MM.1S (cell line): ENCODE measurements at regions not wholly inside any gene's neighbourhood (a gene's known extent, or its start where the extent isn't known, plus 50 kb on each side); places are given as distances from the start of the nearest gene placed in this dataset.

ENCODE experiments used
- DNase-seq: peaks from one replicate; pipeline ENCODE4 v3.0.0-alpha.2; 2015
- H2AFZ ChIP-seq: fragments of 300-600 bp; sonication (generic); 2 replicates; pipeline ENCODE4 v1.6.0; 2016; ENCODE audit warnings: antibody characterized with exemption, low read length
- H3F3A ChIP-seq: fragments of 300-600 bp; sonication (generic); 2 replicates; pipeline ENCODE4 v1.6.1; 2016; ENCODE audit warnings: mild to moderate bottlenecking, antibody characterized with exemption, low read length, moderate library complexity, mixed read lengths; ENCODE audit not compliant: insufficient read depth
- H3K27ac ChIP-seq: fragments of 300-600 bp; sonication (generic); 2 replicates; pipeline ENCODE4 v1.5.1; 2016; ENCODE audit warnings: mild to moderate bottlenecking, low read length
- H3K27me3 ChIP-seq: fragments of 300-600 bp; sonication (generic); replicated peaks from 2 replicates; pipeline ENCODE4 v1.6.0; 2016; ENCODE audit warnings: low read length; ENCODE audit not compliant: insufficient read depth
- H3K36me3 ChIP-seq: fragments of 300-600 bp; sonication (generic); replicated peaks from 2 replicates; pipeline ENCODE4 v1.6.1; 2016; ENCODE audit warnings: mild to moderate bottlenecking, low read length, mixed read lengths; ENCODE audit not compliant: insufficient read depth
- H3K4me1 ChIP-seq: fragments of 300-600 bp; sonication (generic); 2 replicates; pipeline ENCODE4 v1.6.1; 2016; ENCODE audit warnings: low read length, mixed read lengths
- H3K4me2 ChIP-seq: fragments of 300-600 bp; sonication (generic); 2 replicates; pipeline ENCODE4 v1.6.0; 2016; ENCODE audit warnings: low read depth, low read length
- H3K4me3 ChIP-seq: fragments of 300-600 bp; sonication (generic); 2 replicates; pipeline ENCODE4 v1.5.1; 2016; ENCODE audit warnings: low read length, mixed read lengths
- H3K79me2 ChIP-seq: fragments of 300-600 bp; sonication (generic); 2 replicates; pipeline ENCODE4 v1.6.1; 2016; ENCODE audit warnings: mixed run types, low read length, mixed read lengths
- H3K9ac ChIP-seq: fragments of 300-600 bp; sonication (generic); 2 replicates; pipeline ENCODE4 v1.6.1; 2016; ENCODE audit warnings: low read length, mixed read lengths
- H3K9me2 ChIP-seq: fragments of 300-600 bp; sonication (generic); replicated peaks from 2 replicates; pipeline ENCODE4 v1.6.1; 2016; ENCODE audit warnings: mild to moderate bottlenecking, low read length, mixed read lengths; ENCODE audit not compliant: insufficient read depth
- H3K9me3 ChIP-seq: fragments of 300-600 bp; sonication (generic); replicated peaks from 2 replicates; pipeline ENCODE4 v1.6.1; 2016; ENCODE audit warnings: mild to moderate bottlenecking, low read length, mixed read lengths; ENCODE audit not compliant: insufficient read depth
- H4K20me1 ChIP-seq: fragments of 300-600 bp; sonication (generic); 2 replicates; pipeline ENCODE4 v1.6.1; 2016; ENCODE audit warnings: mild to moderate bottlenecking, low read length, moderate library complexity, mixed read lengths; ENCODE audit not compliant: insufficient read depth
- CTCF ChIP-seq: fragments of 300-600 bp; sonication (generic); IDR thresholded peaks from 2 replicates; pipeline ENCODE4 v1.5.1; 2016; ENCODE audit warnings: antibody characterized with exemption, low read length, mixed read lengths
- EZH2 ChIP-seq: fragments of 300-600 bp; sonication (generic); optimal IDR thresholded peaks from 2 replicates; pipeline ENCODE3; 2017; ENCODE audit warnings: low read depth, mild to moderate bottlenecking, antibody characterized with exemption, low read length, mixed read lengths
- EZH2phosphoT487 ChIP-seq: fragments of 300-600 bp; sonication (generic); IDR thresholded peaks from 2 replicates; pipeline ENCODE4 v1.6.1; 2018; ENCODE audit warnings: antibody characterized with exemption, low read length

GRCh38 chr13:106001443-106001842, 534.0 kb downstream of the EFNB2 start:
- no peaks in the 10 kb centered on the region for H3K9me2 ChIP-seq
- H3K4me2 ChIP-seq, result no peak overlapping the region
- H2AFZ ChIP-seq, result no peak overlapping the region
- no peaks in the 10 kb centered on the region for H3K27me3 ChIP-seq
- TF ChIP-seq CTCF (no peak), EZH2phosphoT487 (no peak), EZH2 (no peak)
- DNase-seq, result no peak
- H3K79me2 ChIP-seq, result no peaks in the 10 kb centered on the region
- no peaks in the 10 kb centered on the region for H3K9me3 ChIP-seq
- no peak overlapping the region for H3K9ac ChIP-seq
- no peaks in the 10 kb centered on the region for H3F3A ChIP-seq
- no peak overlapping the region for H3K27ac ChIP-seq
- H3K4me3 ChIP-seq, result no peak overlapping the region
- no peaks in the 10 kb centered on the region for H3K36me3 ChIP-seq
- H4K20me1 ChIP-seq, result no peaks in the 10 kb centered on the region
- H3K4me1 ChIP-seq, result no peaks in the 10 kb centered on the region

GRCh38 chr13:105997581-105998550, 537.6 kb downstream of the EFNB2 start:
- Histone ChIP-seq H4K20me1 (no peaks in the 10 kb centered on the region), H3K79me2 (no peaks in the 10 kb centered on the region), H3K36me3 (no peaks in the 10 kb centered on the region), H3K27me3 (no peaks in the 10 kb centered on the region), H3K9ac (no peak overlapping the region), H3K27ac (no peak overlapping the region), H3K9me2 (no peaks in the 10 kb centered on the region), H2AFZ (no peak overlapping the region), H3K4me1 (no peaks in the 10 kb centered on the region), H3F3A (no peaks in the 10 kb centered on the region), H3K4me2 (no peak overlapping the region), H3K4me3 (no peak overlapping the region), H3K9me3 (no peaks in the 10 kb centered on the region)
- no peak for DNase-seq
- TF ChIP-seq EZH2phosphoT487, result no peak
- TF ChIP-seq CTCF, result no peak
- TF ChIP-seq EZH2, result no peak

- no peak overlapping the region for H3K4me2 ChIP-seq
- no peak overlapping the region for H2AFZ ChIP-seq
- no peaks in the 10 kb centered on the region for H3K9me2 ChIP-seq
- no peaks in the 10 kb centered on the region for H3K27me3 ChIP-seq
- H3K4me3 ChIP-seq, result no peak overlapping the region
- H3F3A ChIP-seq, result no peaks in the 10 kb centered on the region
- TF ChIP-seq EZH2phosphoT487, result no peak
- no peak for TF ChIP-seq EZH2
- TF ChIP-seq CTCF, result no peak
- H3K9ac ChIP-seq, result no peak overlapping the region
- no peaks in the 10 kb centered on the region for H3K4me1 ChIP-seq
- no peaks in the 10 kb centered on the region for H4K20me1 ChIP-seq
- H3K27ac ChIP-seq, result no peak overlapping the region
- H3K36me3 ChIP-seq, result no peaks in the 10 kb centered on the region
- no peak for DNase-seq
- no peaks in the 10 kb centered on the region for H3K79me2 ChIP-seq
- no peaks in the 10 kb centered on the region for H3K9me3 ChIP-seq
Measured at GRCh38 chr13:105996391-105997025, 539.0 kb downstream of the EFNB2 start.
